HFFc6 (cell line): ENCODE measurements at regions not wholly inside any gene's neighbourhood (a gene's known extent, or its start where the extent isn't known, plus 50 kb on each side); places are given as distances from the start of the nearest gene placed in this dataset.
"Not testable (repeated sequence)": the region's sequence is repeated elsewhere in the genome, so short reads cannot be mapped to it uniquely, and the experiment has no call there.

ENCODE experiments used
- DNase-seq: peaks from one replicate; pipeline ENCODE4 v3.0.0-alpha.2; 2018
- H3K27ac Mint-ChIP-seq: 2 replicates; pipeline ENCODE4 v1.8.0; 2020; ENCODE audit warnings: mild to moderate bottlenecking, mixed read lengths
- H3K27me3 Mint-ChIP-seq: 2 replicates; pipeline ENCODE4 v1.8.0; 2021; ENCODE audit warnings: mild to moderate bottlenecking, moderate library complexity, mixed read lengths; ENCODE audit not compliant: insufficient read depth
- H3K36me3 Mint-ChIP-seq: 2 replicates; pipeline ENCODE4 v1.8.0; 2021; ENCODE audit warnings: low read depth, mixed read lengths
- H3K4me1 Mint-ChIP-seq: 2 replicates; pipeline ENCODE4 v1.8.0; 2020; ENCODE audit warnings: low read depth, mixed read lengths
- H3K4me3 Mint-ChIP-seq: 2 replicates; pipeline ENCODE4 v1.8.0; 2020; ENCODE audit warnings: mild to moderate bottlenecking, moderate library complexity, mixed read lengths
- H3K9me3 Mint-ChIP-seq: 2 replicates; pipeline ENCODE4 v1.8.0; 2020; ENCODE audit warnings: mild to moderate bottlenecking, mixed read lengths
- CTCF ChIP-seq: fragments of 200-600 bp; sonication (generic); IDR thresholded peaks from 2 replicates; pipeline ENCODE4 v1.5.0; 2021; ENCODE audit warnings: antibody characterized with exemption, mild to moderate bottlenecking

GRCh38 chr3:147705651-147706051 lies 296.5 kb downstream of the ZIC1 start:
- peaks cover 1% of the 10 kb centered on the region; the same call in 1 of the 2 replicates for H3K27me3 Mint-ChIP-seq
- no peaks in the 10 kb centered on the region for H3K36me3 Mint-ChIP-seq

GRCh38 chr3:147710753-147711152 lies 301.6 kb downstream of the ZIC1 start:
- H3K36me3 Mint-ChIP-seq, H3K27ac Mint-ChIP-seq, H3K4me1 Mint-ChIP-seq, H3K27me3 Mint-ChIP-seq, H3K4me3 Mint-ChIP-seq, DNase-seq: not testable (repeated sequence)
- peaks cover 15% of the 10 kb centered on the region for H3K9me3 Mint-ChIP-seq

More at GRCh38 chr3:147705651-147706051, 296.5 kb downstream of the ZIC1 start:
- DNase-seq, result no peak
- Mint-ChIP-seq H3K4me1 (no peaks in the 10 kb centered on the region), H3K4me3 (no peak overlapping the region), H3K9me3 (peaks cover 11% of the 10 kb centered on the region), H3K27ac (no peak overlapping the region)
- no peak for TF ChIP-seq CTCF

- H3K36me3 Mint-ChIP-seq, result no peaks in the 10 kb centered on the region
- H3K9me3 Mint-ChIP-seq, result peaks cover 15% of the 10 kb centered on the region
- H3K4me3 Mint-ChIP-seq, result peak overlapping the region; percentile 38; the same call in 1 of the 2 replicates
- no peak overlapping the region for H3K27ac Mint-ChIP-seq
- H3K27me3 Mint-ChIP-seq, result no peaks in the 10 kb centered on the region
- peaks cover 4% of the 10 kb centered on the region; the same call in 1 of the 2 replicates for H3K4me1 Mint-ChIP-seq
- no peak for DNase-seq
- no peak for TF ChIP-seq CTCF
Measured at GRCh38 chr3:147712357-147712756, 303.2 kb downstream of the ZIC1 start.

GRCh38 chr3:147712758-147713157 lies 303.6 kb downstream of the ZIC1 start:
- H3K36me3 Mint-ChIP-seq, H3K27me3 Mint-ChIP-seq, H3K4me3 Mint-ChIP-seq, DNase-seq, H3K27ac Mint-ChIP-seq, H3K4me1 Mint-ChIP-seq: not testable (repeated sequence)
- H3K9me3 Mint-ChIP-seq, result peaks cover 15% of the 10 kb centered on the region

- Mint-ChIP-seq H3K4me1 (peaks cover 4% of the 10 kb centered on the region; the same call in 1 of the 2 replicates), H3K4me3 (no peak overlapping the region), H3K27me3 (no peaks in the 10 kb centered on the region), H3K9me3 (peaks cover 15% of the 10 kb centered on the region), H3K27ac (no peak overlapping the region), H3K36me3 (no peaks in the 10 kb centered on the region)
- DNase-seq, result no peak
- TF ChIP-seq CTCF, result no peak
Measured at GRCh38 chr3:147713234-147714133, 304.3 kb downstream of the ZIC1 start.

GRCh38 chr3:147729641-147730040 lies 320.5 kb downstream of the ZIC1 start:
- no peak overlapping the region for H3K4me3 Mint-ChIP-seq
- H3K4me1 Mint-ChIP-seq, result no peaks in the 10 kb centered on the region
- TF ChIP-seq CTCF, result no peak
- peaks cover 3% of the 10 kb centered on the region for H3K9me3 Mint-ChIP-seq
- no peak for DNase-seq
- no peak overlapping the region for H3K27ac Mint-ChIP-seq
- peaks cover 2% of the 10 kb centered on the region; the same call in 1 of the 2 replicates for H3K27me3 Mint-ChIP-seq
- H3K36me3 Mint-ChIP-seq, result no peaks in the 10 kb centered on the region
